Islet of Langerhans (tissue), 1 donor: ENCODE measurements at regions not wholly inside any gene's neighbourhood (a gene's known extent, or its start where the extent isn't known, plus 50 kb on each side); places are given as distances from the start of the nearest gene placed in this dataset.

Experiments used
- FAIRE-seq: peaks from one replicate; lab custom pipeline; 2011; peaks lifted over from hg19 to GRCh38; lab: Jason Lieb, UNC

DNA sequence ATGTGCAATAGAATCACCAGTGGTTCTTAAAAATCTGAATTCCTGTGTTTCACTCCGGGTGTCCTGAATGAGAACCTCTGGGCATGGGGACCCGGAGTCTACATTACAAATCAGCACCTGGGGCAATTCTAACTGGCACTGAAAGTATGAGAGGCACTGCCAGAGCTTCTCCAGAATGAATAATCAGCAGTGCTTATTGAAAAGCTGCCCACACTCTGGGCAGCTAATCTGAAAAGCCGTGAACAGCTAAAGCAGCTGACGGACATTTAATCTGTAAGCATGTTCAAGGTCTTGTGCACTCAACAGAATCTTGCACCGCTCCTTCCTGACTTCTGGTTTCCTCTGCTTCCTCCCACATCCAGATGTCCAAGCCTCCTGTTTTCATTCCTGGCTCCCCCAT, 113.3 kb upstream of the KIF5B start:
- no peak for FAIRE-seq

- FAIRE-seq = no peak
Measured at GRCh38 chr10:32167450-32167849, 111.2 kb upstream of the KIF5B start.

DNA sequence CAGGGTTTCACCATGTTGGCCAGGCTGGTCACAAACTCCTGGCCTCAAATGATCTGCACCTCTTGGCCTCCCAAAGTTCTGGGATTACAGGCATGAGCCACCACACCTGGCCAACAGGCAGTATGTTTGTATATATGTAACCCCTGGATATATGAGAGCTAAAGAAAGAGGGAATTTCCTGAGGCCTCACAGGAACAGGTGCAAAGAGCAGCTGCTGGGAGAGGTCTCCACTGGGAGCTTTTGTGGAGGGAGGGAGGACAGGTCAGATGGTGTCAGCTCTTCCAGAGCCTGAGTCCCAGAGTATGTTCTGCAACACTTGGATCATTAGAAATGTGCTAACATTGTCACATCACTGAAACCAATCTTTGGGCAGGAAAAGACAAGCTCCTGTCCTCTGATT, 110.1 kb upstream of the KIF5B start:
- FAIRE-seq = no peak

- FAIRE-seq = no peak
Measured at GRCh38 chr10:32163762-32164148, 107.5 kb upstream of the KIF5B start.

DNA sequence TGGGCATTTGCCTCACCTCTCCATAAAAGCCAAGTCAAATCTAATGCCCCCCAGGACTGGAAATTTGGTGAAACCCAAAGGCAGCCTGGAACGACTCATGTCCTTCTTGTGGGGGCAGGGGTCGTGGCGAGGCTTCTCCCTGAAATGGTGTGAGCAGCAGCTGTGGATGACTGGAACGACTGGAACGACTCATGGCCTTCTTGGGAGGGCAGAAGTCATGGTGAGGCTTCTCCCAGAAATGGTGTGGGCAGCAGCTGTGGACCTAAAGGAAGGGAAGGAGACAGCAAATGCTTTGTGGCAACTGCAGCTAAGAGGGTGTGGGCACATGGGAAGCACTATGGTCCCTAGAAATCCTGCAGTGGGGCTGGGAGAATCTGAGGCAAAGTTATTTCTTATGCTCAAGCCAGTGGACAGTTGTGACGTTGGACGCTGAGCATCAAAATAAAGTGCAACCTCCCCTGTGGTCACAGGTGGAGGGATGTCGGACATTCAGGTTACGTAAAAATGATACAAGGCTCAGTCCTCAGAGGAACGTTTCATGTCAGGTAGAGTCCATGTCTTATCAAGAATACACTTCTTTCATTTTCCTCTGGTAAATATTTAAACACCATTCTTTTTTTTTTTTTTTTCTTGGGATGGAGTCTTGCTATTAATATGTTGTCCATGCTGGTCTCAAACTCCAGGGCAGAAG, 107.0 kb upstream of the KIF5B start:
- no peak for FAIRE-seq

GRCh38 chr10:32161586-32161985, 105.4 kb upstream of the KIF5B start:
- no peak for FAIRE-seq

DNA sequence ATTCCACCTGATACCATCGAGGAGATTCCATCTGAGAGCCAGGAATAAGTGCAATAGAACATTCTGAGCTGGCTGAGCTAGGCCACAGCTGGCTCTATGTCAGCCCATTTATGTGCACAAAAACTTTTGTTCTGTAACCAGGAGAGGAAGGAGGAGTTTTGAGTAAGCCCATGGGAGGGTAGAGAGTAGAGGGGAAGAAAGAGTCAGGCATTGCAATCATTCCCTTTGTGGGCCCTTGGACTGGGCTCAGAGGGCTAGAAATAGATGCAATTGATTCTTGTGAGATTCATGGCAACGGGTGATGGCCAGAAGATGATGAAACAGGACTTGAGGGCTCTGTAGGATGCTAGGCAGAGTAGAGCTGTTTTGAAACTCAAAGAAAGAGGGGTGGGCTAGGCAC, 104.6 kb upstream of the KIF5B start:
- FAIRE-seq = no peak

GRCh38 chr10:32159264-32159663, 103.0 kb upstream of the KIF5B start:
- no peak for FAIRE-seq

GRCh38 chr10:32156031-32156495, 99.8 kb upstream of the KIF5B start:
- no peak for FAIRE-seq

GRCh38 chr10:32155075-32155516, 98.9 kb upstream of the KIF5B start:
- FAIRE-seq = no peak

GRCh38 chr10:32153931-32154330, 97.7 kb upstream of the KIF5B start:
- FAIRE-seq = no peak

GRCh38 chr10:32153252-32153651, 97.0 kb upstream of the KIF5B start:
- FAIRE-seq = no peak

- FAIRE-seq = no peak
Measured at GRCh38 chr10:32151871-32152270, 95.6 kb upstream of the KIF5B start.

GRCh38 chr10:32150532-32151101, 94.4 kb upstream of the KIF5B start:
- no peak for FAIRE-seq

- FAIRE-seq = no peak
Measured at GRCh38 chr10:32149252-32149955, 93.2 kb upstream of the KIF5B start.

DNA sequence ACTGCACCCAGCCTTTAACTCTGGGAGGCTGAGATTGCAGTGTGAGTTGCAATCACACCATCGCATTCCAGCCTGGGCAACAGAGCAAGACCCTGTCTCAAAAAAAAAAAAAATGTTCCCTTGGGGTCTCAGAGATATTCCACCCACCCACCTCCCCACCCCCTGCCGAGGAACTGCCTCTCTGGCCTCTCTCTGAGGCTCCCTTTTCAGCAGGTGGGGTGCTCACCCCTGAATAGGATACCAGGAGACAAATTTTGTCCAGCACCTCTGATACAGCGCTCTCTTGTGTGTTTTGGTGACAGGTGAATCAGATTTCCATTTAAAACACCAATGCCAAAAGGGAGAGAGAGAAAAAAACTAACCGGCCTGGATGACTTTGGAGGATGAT, 92.6 kb upstream of the KIF5B start:
- no peak for FAIRE-seq

GRCh38 chr10:32147730-32148129, 91.5 kb upstream of the KIF5B start:
- no peak for FAIRE-seq

DNA sequence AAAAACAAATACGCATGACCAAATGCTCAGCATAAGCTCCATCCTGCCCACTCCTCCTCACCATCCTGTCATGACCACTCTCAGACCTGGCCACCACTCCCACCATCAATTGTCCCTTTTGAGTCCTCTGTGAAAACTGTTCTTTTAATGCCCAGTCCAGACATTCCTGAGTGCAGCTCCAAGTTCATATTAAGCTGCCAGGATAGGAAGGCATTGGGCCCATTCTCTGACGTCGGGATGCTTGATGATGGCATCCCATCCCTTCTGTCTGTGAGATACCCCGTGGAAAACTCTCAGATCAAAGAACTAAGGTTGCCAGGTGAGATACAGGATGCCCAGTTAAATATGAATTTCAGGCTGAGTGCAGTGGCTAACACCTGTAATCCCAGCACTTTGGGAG, 89.9 kb upstream of the KIF5B start:
- no peak for FAIRE-seq

GRCh38 chr10:32144817-32145688, 88.8 kb upstream of the KIF5B start:
- FAIRE-seq = no peak

- FAIRE-seq = no peak
Measured at GRCh38 chr10:32143302-32143847, 87.2 kb upstream of the KIF5B start.

GRCh38 chr10:32142646-32143045, 86.4 kb upstream of the KIF5B start:
- no peak for FAIRE-seq
